ENCODE measurements at regions not wholly inside any gene's neighbourhood (a gene's known extent, or its start where the extent isn't known, plus 50 kb on each side); places are given as distances from the start of the nearest gene placed in this dataset.

GRCh38 chr2:150047620-150048222, 439.7 kb downstream of the RND3 start:
- DNase-seq (ENCODE audit: low read depth), result no peak

- DNase-seq (ENCODE audit: low read depth), result no peak
Observed at GRCh38 chr2:150046810-150047209, 440.7 kb downstream of the RND3 start.

- no peak for DNase-seq (ENCODE audit: low read depth)
Observed at GRCh38 chr2:150046211-150046610, 441.3 kb downstream of the RND3 start.

GRCh38 chr2:150045601-150046000, 441.9 kb downstream of the RND3 start:
- DNase-seq (ENCODE audit: low read depth), result no peak

- no peak for DNase-seq (ENCODE audit: low read depth)
Observed at GRCh38 chr2:150043172-150043500, 444.3 kb downstream of the RND3 start.

GRCh38 chr2:150042500-150043171, 444.8 kb downstream of the RND3 start:
- DNase-seq (ENCODE audit: low read depth), result no peak

- DNase-seq (ENCODE audit: low read depth), result no peak
Observed at GRCh38 chr2:150041722-150042425, 445.6 kb downstream of the RND3 start.

- DNase-seq (ENCODE audit: low read depth), result no peak
Observed at GRCh38 chr2:150036622-150037021, 449.0 kb upstream of the MMADHC start.

- no peak for DNase-seq (ENCODE audit: low read depth)
Observed at GRCh38 chr2:150034665-150035064, 447.1 kb upstream of the MMADHC start.

GRCh38 chr2:150030436-150031190, 443.0 kb upstream of the MMADHC start:
- DNase-seq (ENCODE audit: low read depth), result no peak

GRCh38 chr2:150028322-150028721, 440.7 kb upstream of the MMADHC start:
- no peak for DNase-seq (ENCODE audit: low read depth)

- DNase-seq (ENCODE audit: low read depth), result no peak
Observed at GRCh38 chr2:150027164-150027563, 439.6 kb upstream of the MMADHC start.

- DNase-seq (ENCODE audit: low read depth), result no peak
Observed at GRCh38 chr2:150023663-150024062, 436.1 kb upstream of the MMADHC start.

- DNase-seq (ENCODE audit: low read depth), result no peak
Observed at GRCh38 chr2:150023044-150023443, 435.5 kb upstream of the MMADHC start.

GRCh38 chr2:150020937-150021673, 433.5 kb upstream of the MMADHC start:
- no peak for DNase-seq (ENCODE audit: low read depth)

GRCh38 chr2:150020221-150020620, 432.6 kb upstream of the MMADHC start:
- DNase-seq (ENCODE audit: low read depth), result no peak

GRCh38 chr2:150019063-150019462, 431.5 kb upstream of the MMADHC start:
- DNase-seq (ENCODE audit: low read depth), result no peak

GRCh38 chr2:150012986-150013385, 425.4 kb upstream of the MMADHC start:
- DNase-seq (ENCODE audit: low read depth), result no peak

- no peak for DNase-seq (ENCODE audit: low read depth)
Observed at GRCh38 chr2:150011161-150011730, 423.7 kb upstream of the MMADHC start.

GRCh38 chr2:150008901-150009300, 421.3 kb upstream of the MMADHC start:
- no peak for DNase-seq (ENCODE audit: low read depth)

GRCh38 chr2:150007815-150008430, 420.3 kb upstream of the MMADHC start:
- no peak for DNase-seq (ENCODE audit: low read depth)

Measured in GM04503 (cell line).